ENCODE measurements at regions not wholly inside any gene's neighbourhood (a gene's known extent, or its start where the extent isn't known, plus 50 kb on each side); places are given as distances from the start of the nearest gene placed in this dataset.

DNA sequence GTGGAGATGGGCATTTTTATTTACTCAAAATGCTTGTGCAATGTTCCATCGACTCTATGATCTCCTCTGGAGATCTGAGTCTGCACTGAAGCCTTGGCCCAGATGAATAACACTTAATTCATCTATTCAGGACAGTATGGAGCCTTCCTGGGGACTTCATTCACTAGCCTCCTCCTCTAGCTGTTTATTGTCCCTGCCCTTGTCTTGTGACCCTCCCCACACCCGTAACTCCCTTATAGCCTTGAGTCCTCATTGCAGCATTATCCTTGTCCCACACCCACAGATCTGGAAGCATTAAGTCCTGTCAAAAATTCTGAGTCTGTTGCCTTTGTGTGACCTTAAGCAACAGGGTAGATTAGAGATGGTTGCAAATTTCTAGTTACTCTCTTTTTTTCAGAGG lies 138.3 kb upstream of the LMO4 start:
- ChIA-PET CTCF (interaction anchor here (1.7 kb wide), 1 partner anchor 10 kb away, joined by 4 read pairs; no protein-coding TSS in a partner anchor), POLR2A (no interaction called here)
- TF ChIP-seq, protein P1, sequence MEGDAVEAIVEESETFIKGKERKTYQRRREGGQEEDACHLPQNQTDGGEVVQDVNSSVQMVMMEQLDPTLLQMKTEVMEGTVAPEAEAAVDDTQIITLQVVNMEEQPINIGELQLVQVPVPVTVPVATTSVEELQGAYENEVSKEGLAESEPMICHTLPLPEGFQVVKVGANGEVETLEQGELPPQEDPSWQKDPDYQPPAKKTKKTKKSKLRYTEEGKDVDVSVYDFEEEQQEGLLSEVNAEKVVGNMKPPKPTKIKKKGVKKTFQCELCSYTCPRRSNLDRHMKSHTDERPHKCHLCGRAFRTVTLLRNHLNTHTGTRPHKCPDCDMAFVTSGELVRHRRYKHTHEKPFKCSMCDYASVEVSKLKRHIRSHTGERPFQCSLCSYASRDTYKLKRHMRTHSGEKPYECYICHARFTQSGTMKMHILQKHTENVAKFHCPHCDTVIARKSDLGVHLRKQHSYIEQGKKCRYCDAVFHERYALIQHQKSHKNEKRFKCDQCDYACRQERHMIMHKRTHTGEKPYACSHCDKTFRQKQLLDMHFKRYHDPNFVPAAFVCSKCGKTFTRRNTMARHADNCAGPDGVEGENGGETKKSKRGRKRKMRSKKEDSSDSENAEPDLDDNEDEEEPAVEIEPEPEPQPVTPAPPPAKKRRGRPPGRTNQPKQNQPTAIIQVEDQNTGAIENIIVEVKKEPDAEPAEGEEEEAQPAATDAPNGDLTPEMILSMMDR (IDR thresholded peaks at IDR 0.05; ENCODE audit: insufficient read depth, low read length, missing control alignments) = no peak
- no peak for DNase-seq (ENCODE audit: low read depth, low spot score)
- H3K4me3 ChIP-seq (ENCODE audit: low read depth, low read length) = no peak overlapping the region

DNA sequence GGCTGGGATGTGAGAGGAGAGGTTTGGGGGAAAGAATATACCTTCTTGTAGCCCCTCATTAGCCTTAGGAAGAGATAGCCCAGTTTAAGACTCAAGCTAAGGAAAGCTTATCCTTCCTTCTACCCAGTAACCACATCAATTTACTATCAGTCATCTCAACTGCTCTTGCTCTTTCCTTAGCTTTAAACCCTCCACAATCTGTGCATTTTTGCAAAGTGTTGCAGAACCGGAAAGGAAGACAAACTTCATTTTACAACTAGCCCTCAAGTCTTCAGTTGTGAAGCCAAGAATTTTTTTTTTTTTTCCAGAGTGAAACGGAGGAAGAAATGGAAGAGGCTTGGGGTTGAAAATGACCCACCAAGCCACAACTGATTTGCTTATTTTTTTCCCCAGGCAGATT lies 137.0 kb upstream of the LMO4 start:
- no peak for DNase-seq (ENCODE audit: low read depth, low spot score)
- CTCF ChIA-PET = interaction anchor here (0.7 to 1.7 kb wide), 2 partner anchors 9 to 11 kb away, joined by 3 to 4 read pairs; no protein-coding TSS in a partner anchor
- TF ChIP-seq, protein P1 (IDR thresholded peaks at IDR 0.05; ENCODE audit: insufficient read depth, low read length, missing control alignments) = no peak
- POLR2A ChIA-PET = no interaction called here
- no peak overlapping the region for H3K4me3 ChIP-seq (ENCODE audit: low read depth, low read length)

DNA sequence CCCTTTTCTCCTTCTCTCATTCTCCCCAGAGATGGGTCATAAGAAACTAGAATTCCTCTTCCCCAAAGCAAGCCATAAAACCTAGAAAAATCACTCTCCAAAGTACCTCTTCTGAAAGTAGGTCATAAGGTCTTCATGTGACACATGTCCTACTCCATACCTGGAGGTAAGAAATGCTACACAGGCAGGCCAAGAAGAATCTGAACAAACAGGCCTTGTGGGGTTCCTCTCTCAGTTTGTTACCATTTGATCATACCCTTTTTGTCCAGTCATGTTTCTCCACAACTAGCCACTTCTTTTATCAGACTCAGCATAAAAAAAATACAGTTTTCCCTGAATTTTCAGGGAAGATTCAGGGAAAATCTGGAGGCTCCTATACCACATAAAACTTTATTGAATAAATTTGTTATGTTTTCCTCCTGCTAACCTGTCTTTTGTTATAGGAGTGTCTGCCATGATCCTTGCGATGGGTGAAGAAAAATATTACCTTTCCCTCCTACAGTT lies 134.4 kb upstream of the LMO4 start:
- ChIA-PET CTCF (no interaction called here), POLR2A (no interaction called here)
- no peak overlapping the region for H3K4me3 ChIP-seq (ENCODE audit: low read depth, low read length)
- TF ChIP-seq, protein P1 (IDR thresholded peaks at IDR 0.05; ENCODE audit: insufficient read depth, low read length, missing control alignments) = no peak
- no peak for DNase-seq (ENCODE audit: low read depth, low spot score)

DNA sequence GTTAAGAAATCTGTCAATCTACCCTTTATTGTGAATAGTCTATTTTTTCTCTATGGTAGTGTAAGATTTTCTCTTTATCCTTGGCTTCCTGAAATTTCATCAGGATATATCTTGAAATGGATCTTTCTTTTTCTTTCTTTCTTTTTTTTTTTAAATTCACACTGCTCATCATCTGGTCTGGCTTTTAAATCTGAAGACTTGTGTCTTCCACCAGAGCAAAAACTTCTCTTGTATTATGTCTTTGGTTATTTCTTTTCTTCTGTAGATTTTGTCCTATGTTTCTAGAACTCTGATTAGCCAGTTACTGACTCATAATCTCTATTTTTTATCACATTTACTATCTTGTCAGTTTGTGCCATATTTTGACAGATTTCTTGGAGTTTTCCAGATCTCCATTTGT lies 133.8 kb upstream of the LMO4 start:
- TF ChIP-seq, protein P1 (IDR thresholded peaks at IDR 0.05; ENCODE audit: insufficient read depth, low read length, missing control alignments) = no peak
- CTCF ChIA-PET = no interaction called here
- POLR2A ChIA-PET = no interaction called here
- no peak for DNase-seq (ENCODE audit: low read depth, low spot score)
- H3K4me3 ChIP-seq (ENCODE audit: low read depth, low read length) = no peak overlapping the region

DNA sequence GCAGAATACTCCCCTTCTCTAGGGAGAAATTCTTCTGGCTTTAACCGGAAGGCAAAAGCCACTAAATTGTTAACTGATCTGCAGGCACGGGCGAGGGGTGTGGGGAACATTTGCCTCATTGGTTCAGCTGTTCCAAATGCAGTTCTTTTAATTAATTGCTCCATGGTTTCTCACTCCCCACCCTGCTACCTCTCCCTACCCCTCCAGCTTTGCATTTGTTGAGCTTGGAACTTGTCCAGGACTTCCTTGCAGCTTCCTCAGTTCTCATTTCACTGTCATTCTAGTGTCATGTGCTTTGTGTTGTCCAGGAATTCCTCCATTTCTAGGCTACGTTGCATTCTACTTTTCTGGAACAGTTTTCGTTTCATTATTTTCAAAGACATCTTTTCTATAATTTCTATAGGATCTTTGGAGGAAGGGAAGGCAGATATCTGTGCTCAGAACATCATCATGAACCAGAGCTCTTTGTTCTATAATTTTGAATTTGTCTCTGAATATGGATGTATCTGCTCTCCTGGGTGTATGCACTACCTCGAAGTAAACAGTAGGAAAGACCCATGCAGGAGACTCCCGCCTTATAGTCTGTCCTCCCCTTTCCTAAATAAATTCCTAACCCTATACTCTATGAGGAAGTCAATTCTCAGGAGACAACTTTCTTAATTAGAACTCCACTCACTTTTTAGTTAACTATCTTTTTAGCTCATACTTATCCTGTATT lies 132.4 kb upstream of the LMO4 start:
- POLR2A ChIA-PET = no interaction called here
- no peak overlapping the region for H3K4me3 ChIP-seq (ENCODE audit: low read depth, low read length)
- TF ChIP-seq, protein P1 (IDR thresholded peaks at IDR 0.05; ENCODE audit: insufficient read depth, low read length, missing control alignments) = no peak
- CTCF ChIA-PET = interaction anchor here (0.6 kb wide), 1 partner anchor 78 kb away, joined by 3 read pairs; no protein-coding TSS in a partner anchor
- no peak for DNase-seq (ENCODE audit: low read depth, low spot score)

DNA sequence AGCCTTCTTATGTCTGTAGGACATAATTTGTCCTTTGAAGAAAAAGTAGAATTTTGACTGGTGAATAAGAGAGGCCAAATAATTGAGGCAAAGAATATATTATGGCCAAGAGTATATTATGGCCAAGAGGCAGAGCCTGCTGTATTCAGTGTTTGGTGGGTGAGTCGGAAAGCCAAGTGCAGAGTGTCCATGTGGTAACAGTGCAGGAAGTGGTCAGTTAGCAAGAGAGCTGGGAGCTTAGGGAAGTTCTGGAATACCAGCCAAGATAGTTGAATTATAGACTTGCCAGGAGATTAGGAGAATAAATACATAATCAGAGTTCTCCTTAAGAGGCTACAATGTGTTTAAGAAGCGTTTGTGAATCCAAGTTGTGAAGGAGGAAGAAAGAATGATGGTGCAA lies 131.5 kb upstream of the LMO4 start:
- POLR2A ChIA-PET = no interaction called here
- no peak for DNase-seq (ENCODE audit: low read depth, low spot score)
- TF ChIP-seq, protein P1 (IDR thresholded peaks at IDR 0.05; ENCODE audit: insufficient read depth, low read length, missing control alignments) = no peak
- CTCF ChIA-PET = no interaction called here
- H3K4me3 ChIP-seq (ENCODE audit: low read depth, low read length) = no peak overlapping the region

Measured in AG04449 (cell line).